ENCODE measurements at regions not wholly inside any gene's neighbourhood (a gene's known extent, or its start where the extent isn't known, plus 50 kb on each side); places are given as distances from the start of the nearest gene placed in this dataset.
"Not testable (repeated sequence)": the region's sequence is repeated elsewhere in the genome, so short reads cannot be mapped to it uniquely, and the experiment has no call there.

- DNase-seq (ENCODE audit: low read depth in 3 of 3) = no peak
Observed at GRCh38 chr20:33908336-33908735, 85.4 kb upstream of the RALY start.

DNA sequence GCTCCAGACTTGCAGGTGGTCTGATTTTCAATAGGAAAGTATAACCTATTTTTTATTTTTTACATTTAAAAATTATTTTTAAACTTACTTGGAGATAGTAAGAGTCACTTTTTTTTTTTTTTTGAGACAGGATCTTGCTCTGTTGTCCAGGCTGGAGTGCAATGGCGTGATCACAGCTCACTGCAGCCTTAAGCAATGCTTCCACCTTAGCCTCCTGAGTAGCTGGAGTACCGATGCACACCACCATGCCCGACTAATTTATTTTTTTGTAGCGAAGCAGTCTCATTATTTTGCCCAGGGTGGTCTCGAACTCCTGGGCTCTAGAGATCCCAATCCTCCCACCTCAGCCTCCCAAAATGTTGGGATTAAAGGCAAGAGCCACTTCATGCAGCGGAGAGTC, 84.8 kb upstream of the RALY start:
- DNase-seq (ENCODE audit: low read depth in 3 of 3) = no peak

DNA sequence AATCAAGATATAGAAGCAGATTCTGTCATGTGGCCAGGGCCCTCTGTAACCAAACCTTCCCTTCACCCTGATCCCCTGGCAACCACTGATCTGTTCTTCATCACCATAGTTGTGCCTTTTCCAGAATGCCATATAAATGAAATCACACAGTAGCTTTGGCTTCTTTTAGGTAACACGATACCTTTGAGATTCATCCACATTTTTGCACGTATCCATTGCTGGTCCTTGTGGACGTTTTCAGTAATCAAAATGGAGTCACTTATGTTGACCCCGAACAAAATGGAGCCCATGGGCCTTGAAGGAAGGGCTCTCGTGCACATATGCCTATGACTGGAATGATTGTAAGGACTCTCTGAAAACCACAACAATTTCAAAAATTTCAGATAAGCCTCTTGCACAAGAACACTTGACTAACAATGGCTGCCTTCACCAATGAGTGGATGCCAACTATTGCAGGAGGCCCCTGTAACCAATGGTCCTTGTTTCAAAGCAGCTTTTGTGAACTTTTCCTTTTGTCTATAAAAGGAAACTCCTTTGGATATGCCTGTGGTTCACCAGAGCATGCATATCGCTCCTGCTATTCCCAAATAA, 84.3 kb upstream of the RALY start:
- DNase-seq (ENCODE audit: low read depth in 3 of 3) = no peak

GRCh38 chr20:33910056-33910455, 83.7 kb upstream of the RALY start:
- no peak for DNase-seq (ENCODE audit: low read depth in 3 of 3)

GRCh38 chr20:33910529-33911327, 83.0 kb upstream of the RALY start:
- DNase-seq (ENCODE audit: low read depth in 3 of 3) = no peak

- peak in 2 of 3 donors; percentile 27 to 28 for DNase-seq (ENCODE audit: low read depth in 3 of 3)
Observed at GRCh38 chr20:33914919-33915318, 78.8 kb upstream of the RALY start.

DNA sequence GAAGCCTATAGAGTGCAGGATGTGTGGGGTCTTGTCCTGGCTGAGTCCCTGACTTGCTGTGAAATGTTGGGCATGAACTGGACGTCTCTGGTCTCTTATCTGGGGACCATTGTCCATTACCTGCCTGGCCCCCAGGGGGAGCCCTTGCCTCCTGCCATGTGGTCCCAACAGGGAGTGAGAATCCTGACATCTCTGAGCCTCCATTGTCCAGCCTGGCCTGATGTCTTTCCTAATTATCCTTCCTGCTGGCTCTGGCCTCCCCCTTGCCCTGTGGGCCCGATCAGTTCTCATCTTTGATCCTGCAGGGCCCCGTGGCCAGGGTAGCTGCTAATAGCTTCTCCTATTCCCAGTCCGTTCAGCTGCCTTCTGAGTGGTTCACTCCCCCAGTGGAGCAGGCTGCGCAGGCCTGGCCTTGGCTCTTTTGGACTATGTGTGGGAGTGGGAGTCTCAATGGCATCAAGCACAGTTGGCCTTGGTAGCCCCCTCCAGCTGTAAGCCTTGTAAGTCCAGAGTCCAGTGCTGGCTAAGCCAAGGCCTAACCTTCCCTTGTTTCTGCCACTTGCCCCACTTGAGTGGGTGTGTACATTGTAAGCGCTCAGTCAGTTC, 77.9 kb upstream of the RALY start:
- DNase-seq (ENCODE audit: low read depth in 3 of 3) = peak; percentile 34 to 41 (median 37)

DNA sequence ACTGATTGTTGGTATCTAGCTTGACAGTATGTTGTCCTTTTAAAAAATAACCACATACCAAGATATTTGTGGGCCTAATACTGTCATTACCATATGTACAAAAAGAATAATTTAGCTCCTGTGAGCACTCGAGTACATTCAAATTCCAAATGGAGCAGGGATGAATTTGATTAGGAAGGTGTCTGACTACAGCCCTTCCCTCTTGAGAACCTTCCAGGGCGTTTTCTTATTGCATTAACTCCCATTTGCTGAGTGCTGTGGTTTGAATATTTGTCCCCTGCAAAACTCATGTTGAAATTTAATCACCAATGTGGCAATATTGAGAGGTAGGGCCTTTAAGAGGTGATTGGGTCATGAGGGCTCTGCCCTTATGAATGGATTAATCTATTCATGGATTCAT, 76.9 kb upstream of the RALY start:
- no peak for DNase-seq (ENCODE audit: low read depth in 3 of 3)

GRCh38 chr20:33917831-33918525, 75.7 kb upstream of the RALY start:
- DNase-seq (ENCODE audit: low read depth in 3 of 3) = no peak

DNA sequence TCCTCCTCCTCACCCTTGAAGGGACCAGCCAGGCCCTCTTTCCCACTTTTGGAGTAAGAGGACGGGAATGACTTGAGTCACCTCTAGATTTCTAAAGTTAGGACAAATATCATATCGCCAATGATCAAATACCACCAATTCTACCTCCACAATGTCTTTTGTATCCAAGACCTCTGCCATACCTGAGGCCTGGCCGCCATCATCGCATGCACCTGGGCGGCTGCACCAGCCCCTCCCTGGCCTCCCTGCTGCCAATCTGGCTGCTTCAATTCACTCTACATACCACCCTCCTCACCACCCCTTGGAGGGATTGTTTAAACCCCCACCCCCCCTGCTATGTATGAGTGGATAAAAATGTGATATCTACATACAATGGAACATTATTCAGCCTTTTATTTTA, 75.0 kb upstream of the RALY start:
- no peak for DNase-seq (ENCODE audit: low read depth in 3 of 3)

DNA sequence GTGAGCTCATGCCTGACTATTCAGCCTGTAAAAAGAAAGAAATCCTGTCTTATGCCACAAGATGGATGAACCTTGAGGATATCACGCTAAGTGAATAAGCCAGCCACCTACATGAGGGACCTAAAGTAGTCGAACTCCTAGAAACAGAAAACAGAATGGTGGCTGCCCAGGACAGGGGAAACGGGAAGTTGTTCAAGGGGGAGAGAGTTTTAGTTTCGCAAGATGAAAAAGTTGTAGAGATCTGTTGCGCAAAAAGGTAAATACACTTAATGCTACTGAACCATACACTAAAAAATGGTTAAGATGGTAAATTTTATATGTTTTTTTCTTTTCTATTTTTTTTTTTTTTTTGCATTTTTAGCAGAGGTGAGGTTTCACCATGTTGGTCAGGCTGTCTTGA, 74.1 kb upstream of the RALY start:
- DNase-seq (ENCODE audit: low read depth in 3 of 3) = no peak

GRCh38 chr20:33922224-33922623, 71.5 kb upstream of the RALY start:
- DNase-seq (ENCODE audit: low read depth in 3 of 3) = no peak

GRCh38 chr20:33923740-33924139, 70.0 kb upstream of the RALY start:
- DNase-seq (ENCODE audit: low read depth in 3 of 3) = no peak

- no peak for DNase-seq (ENCODE audit: low read depth in 3 of 3)
Observed at GRCh38 chr20:33925867-33926266, 67.8 kb upstream of the RALY start.

DNA sequence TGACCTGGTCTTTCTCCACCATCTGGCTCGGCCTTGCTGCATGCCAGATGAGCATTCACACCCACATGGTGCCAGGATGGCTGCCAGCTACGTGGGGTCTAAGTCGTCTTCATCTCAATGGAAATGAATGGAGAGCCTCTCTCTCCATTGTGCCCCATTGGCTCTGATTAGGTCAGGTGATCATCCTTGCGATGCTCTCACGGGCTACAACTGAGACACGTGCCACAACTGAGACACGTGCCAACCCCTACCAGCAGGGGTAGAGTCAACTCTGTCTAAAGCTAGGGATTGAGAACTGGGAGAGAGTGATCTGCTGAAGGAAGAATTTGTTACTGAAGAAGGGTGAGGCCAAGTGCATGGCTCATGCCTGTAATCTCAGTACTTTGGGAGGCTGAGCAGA, 67.3 kb upstream of the RALY start:
- DNase-seq (ENCODE audit: low read depth in 3 of 3) = no peak

- DNase-seq (ENCODE audit: low read depth in 3 of 3) = no peak
Observed at GRCh38 chr20:33927724-33928123, 66.0 kb upstream of the RALY start.

GRCh38 chr20:33929917-33930316, 63.8 kb upstream of the RALY start:
- DNase-seq (ENCODE audit: low read depth in 3 of 3) = no peak

DNA sequence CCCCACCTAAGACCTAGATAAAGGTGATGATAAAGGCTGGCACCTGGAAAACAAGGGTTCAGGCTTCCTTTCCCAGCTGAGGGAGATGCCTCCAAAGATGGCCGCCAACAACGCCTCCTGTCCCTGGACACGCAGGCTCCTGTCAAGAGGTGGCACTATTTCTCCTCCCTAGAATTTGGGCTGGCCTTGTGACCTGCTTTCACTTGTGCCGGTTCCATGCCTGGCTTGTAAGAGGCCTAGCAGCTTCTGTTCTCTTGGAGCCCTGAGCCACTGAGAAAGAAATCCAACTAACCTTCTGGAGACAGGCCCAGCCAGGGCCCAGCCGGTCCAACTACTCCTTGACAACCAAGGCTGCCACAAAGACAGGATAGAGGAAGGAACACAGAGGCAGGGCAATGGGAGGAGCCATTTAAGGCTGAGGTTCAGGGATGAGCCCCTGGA, 60.2 kb upstream of the RALY start:
- DNase-seq (ENCODE audit: low read depth in 3 of 3) = peak; percentile 25 to 44 (median 43)

- no peak for DNase-seq (ENCODE audit: low read depth in 3 of 3)
Observed at GRCh38 chr20:33936656-33937055, 57.1 kb upstream of the RALY start.

DNA sequence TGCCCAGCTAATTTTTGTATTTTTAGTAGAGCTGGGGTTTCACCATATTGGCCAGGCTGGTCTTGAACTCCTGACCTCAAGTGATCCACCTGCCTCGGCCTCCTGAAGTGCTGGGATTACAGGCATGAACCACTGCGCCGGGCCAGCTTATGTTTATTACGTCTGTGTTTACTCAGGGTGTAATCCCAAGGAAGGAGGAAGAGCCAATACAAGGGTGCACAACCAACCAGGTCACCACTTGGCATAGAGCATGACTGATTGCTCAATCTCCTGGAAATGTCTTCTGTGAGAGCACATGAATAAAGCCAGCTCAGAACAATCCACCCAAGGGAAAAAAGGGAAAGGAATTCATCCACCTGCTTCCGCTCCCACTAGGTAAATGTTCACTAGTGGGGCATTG, 54.7 kb upstream of the RALY start:
- not testable (repeated sequence) for DNase-seq (ENCODE audit: low read depth in 3 of 3)

- DNase-seq (ENCODE audit: low read depth in 3 of 3) = no peak
Observed at GRCh38 chr20:33940666-33941065, 53.0 kb upstream of the RALY start.
